ENCODE measurements at regions not wholly inside any gene's neighbourhood (a gene's known extent, or its start where the extent isn't known, plus 50 kb on each side); places are given as distances from the start of the nearest gene placed in this dataset.
A peak's percentile ranks its signal among the peaks of the same experiment; 100 is the strongest.

- peak in 1 of 2 experiments; percentile 1 for DNase-seq
Measured at GRCh38 chr2:226256709-226257376, 542.8 kb downstream of the IRS1 start.

DNA sequence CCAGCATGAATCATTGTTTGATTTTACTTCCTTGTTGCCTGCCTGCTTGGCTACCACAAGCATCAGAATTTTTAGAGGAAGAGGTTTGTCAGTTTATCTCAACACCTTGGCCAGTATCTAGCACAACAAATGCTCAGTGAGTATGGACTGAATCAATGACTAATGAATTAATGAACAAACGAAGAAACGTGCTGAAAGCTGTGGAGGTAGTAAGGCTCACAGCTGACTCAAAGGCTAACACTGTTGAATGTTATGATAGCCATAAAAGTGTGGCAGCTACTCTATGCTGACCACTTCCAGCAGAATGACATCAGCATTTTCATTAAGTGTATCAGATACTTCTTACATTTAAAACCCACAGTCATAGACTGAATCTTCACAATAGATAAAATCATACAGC is 543.4 kb downstream of the IRS1 start:
- no peak for DNase-seq

DNA sequence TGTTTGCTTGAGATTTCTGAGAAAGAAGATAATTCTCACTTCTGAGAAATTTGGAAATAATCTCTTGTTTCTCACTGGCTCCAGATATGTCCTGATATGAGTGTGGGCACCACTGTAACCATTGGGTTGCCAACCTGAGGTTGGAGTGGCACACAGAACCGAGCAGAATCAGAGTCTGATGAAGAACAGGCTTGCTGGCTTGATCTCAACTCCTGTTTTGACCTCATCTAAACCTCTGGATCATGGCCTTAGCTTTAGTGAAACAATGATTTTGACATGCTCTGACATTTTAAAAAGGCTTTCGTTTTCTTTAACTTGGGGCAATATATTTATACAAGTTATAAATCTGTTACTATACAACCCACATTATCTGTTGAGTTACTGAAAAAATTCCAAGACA is 548.0 kb downstream of the IRS1 start:
- no peak for DNase-seq

- DNase-seq, result no peak
Measured at GRCh38 chr2:226247289-226248275, 552.0 kb downstream of the IRS1 start.

GRCh38 chr2:226234187-226234586 is 565.4 kb downstream of the IRS1 start:
- no peak for DNase-seq

- DNase-seq, result no peak
Measured at GRCh38 chr2:226233388-226233787, 566.2 kb downstream of the IRS1 start.

DNA sequence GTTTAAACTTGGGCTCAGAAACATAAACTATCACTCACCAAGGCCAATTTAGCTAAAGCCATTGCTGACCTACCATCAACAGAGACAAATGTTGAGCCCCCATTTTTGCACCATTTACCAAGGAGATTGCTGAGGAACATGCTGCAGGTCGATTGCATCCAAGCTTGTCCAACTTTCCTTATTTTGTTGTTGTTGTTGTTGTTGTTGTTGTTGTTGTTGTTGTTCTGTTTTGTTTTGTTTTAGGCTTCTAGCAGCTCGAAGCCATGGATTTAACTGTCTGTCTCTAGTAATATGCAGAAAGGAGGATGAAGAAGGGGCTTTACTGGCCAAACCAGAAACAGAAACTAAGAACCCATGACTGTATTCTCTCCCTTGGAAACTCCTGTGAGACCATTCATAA is 571.5 kb downstream of the IRS1 start:
- no peak for DNase-seq

DNA sequence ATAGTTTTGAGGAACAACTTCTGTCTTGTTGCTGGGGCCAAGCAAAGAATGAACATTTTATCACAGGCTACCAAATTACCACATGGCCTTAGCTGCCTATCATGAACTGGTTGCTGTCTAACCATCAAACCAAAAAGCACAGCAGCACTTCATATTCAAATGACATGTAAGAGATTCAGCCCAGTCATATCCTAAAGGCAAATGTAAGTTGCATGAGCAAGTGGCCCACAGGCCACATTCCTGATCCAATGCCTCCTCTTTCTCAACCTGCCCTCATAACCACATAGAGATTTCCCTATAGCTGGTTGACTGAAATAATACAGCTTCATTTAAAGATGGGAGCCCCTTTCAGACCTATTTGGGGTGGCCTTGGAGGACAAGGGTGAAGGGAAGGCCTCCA is 572.3 kb downstream of the IRS1 start:
- DNase-seq, result no peak

DNA sequence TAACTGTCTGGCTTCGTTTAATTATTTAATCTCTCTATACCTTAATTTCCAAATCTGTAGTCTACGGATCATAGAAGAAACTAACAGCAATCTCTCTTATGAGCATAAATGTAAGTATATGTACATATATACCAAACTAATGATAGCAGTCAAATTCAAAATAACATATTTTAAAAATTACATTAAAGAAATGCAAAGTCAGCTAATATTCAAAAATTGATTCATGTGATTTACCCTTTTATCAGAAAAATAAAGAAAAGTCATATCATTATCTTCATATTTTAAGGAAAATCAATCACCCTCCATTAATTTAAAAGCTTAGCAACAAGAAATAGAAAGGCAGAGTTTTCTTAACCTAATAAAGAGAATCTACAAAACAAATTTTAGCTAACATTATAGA is 575.9 kb downstream of the IRS1 start:
- DNase-seq, result no peak

DNA sequence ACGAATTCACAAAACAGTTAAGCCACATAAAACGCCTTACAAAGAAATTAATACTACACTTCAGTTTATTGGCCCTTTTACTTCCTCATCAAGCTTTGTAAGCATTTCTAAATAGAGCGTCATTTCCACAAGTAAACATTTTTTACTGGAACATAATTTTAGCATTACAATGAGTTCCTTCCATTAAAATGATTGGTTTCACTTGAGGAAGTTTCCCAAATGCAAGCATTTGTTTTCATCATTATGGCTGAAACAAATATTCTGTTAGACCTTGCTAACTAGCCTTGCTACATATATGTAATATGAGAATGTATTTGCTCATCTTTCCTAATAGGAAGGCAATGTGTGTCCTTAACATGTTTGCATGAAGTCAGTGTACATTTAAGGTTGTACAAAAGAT is 579.1 kb downstream of the IRS1 start:
- DNase-seq, result no peak

- DNase-seq, result no peak
Measured at GRCh38 chr2:226217191-226217590, 582.4 kb downstream of the IRS1 start.

DNA sequence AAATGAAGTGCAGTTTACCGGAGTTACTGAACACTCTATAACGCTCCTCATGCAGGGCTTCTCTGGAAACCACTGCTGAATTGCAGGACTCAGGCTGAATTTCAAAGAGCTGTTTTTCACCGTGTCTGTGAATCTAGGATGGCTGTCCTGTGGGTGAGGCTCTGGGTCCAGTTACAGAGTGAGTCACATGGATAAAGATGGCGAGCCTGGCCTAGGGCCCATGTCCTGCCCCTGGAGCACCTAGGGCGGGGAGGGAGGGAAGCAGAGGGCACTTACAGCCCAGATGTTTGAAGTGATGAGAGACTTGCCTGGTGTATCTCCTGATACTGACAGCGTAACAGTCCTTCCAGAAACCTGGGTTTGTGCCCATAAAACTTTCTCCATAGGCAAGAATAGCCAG is 583.0 kb downstream of the IRS1 start:
- DNase-seq, result no peak

- peak; percentile 15 to 53 for DNase-seq
Measured at GRCh38 chr2:226215902-226216503, 583.6 kb downstream of the IRS1 start.

- no peak for DNase-seq
Measured at GRCh38 chr2:226213717-226214116, 585.9 kb downstream of the IRS1 start.

- no peak for DNase-seq
Measured at GRCh38 chr2:226211439-226211838, 588.2 kb downstream of the IRS1 start.

- no peak for DNase-seq
Measured at GRCh38 chr2:226208726-226209125, 590.9 kb downstream of the IRS1 start.

DNA sequence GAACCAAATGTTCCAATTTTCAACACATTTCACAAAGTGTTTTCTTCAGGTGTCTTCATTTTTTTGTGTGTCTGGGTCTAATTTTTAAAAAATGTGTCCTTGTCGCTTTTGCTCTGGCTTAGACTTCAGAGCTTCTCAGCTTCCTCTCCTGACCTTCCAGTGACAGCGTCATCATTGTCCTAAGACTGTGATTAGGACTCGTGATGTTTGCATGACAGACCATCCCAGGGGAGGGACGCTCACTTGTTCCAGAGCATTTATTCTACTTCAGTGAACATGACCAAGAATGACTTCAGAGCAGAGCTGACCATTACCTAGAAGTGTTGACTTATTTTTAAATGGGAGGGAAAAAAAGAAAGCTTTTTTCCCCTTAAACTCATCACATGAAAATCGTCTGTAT is 591.9 kb downstream of the IRS1 start:
- DNase-seq, result no peak

DNA sequence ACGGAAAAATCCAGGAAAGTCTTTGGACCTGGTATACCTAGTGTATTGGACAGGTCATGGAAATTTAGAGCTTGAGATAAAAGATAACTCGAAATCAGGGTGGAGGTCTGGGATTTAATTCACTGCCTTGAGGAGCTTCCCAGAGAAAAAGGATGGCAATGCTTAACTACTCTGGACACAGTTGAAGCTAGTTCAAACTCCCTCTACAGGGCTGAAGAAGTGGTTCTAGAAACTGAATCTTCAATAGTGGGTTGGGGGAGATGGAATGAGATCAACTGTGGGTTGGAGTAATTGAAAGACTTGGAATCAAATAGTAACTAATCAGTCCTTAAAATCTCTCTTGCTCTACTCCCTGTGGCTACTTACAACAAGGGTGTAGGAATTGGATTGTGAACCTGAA is 600.1 kb downstream of the IRS1 start:
- DNase-seq, result no peak

- DNase-seq, result no peak
Measured at GRCh38 chr2:226198956-226199355, 600.7 kb downstream of the IRS1 start.

DNA sequence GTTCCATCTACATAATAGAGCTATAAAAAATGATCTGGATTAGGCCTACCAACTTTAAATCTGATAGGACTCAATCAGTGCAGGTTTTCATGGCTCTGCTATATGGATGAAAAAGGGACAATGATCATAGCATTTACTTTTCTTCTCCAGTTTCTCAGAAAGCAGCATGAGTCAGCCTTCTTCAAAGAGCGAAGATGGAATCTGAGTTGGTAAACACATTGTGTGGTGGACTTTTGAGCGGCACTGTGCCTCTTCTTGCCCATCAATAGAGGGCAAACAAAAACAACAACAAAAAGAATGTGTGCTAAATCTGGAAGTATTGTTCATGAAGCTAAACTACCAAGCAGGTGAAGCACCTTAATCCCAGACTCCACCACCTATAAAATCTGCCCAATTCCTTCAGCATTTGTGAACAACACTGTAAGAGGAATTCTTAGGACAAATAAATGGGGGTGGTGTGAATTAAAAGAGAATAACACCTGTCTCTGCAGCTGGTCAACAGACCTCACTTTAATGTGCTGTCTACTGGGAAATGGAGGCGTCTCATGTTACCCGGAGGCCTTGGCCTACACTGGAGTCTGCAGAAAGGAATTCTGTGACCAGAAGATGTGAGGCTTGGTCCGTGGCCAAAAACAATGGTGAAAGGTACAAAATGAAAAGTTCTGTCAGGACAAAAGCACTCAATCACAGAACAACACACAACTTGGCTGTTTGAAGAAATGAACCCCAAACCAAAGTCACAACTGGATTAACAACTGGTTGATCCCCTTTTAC is 609.0 kb downstream of the IRS1 start:
- no peak for DNase-seq

DNA sequence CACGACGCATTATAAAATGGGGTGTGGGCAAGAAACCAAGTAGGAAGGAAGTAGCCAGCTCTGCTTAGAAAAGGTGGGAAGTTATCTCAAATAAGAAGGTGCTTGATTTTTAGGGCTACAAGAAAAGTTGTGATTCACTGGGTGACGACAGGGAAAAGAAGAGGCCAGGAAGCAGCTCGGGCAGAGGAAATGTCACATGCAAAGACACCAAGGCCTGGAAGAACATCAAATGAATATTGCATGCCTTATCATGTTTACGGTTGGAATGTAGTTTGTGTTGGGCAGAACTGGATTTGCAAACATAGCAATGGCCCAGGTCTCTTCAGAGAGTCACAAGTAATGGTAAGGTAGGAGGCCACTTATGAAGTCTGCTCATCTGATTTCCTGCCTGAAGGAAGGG is 610.6 kb downstream of the IRS1 start:
- DNase-seq, result no peak

DNA sequence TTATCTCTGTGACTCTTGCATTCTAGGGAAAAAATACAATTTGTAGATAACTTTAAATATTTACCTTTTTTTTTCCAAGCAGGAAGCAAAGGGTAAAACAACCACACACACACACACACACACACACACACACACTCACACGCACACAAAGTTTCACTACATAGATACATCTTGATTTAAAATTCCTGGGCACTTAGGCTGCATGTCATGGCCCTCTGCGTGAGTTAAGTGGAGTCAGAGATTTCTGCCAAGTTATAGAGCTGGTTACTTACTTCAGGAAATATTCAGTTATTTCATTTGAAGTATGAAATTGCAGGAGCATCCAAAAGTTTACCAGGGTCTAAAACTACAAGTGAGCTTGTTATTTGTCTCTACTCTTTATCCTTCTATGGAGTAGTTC is 612.0 kb downstream of the IRS1 start:
- DNase-seq, result no peak

GRCh38 chr2:226187156-226187555 is 612.5 kb downstream of the IRS1 start:
- DNase-seq, result no peak

Data from SHP77 (cell line).